ENCODE measurements at regions not wholly inside any gene's neighbourhood (a gene's known extent, or its start where the extent isn't known, plus 50 kb on each side); places are given as distances from the start of the nearest gene placed in this dataset.

- H3K4me3 ChIP-seq (ENCODE audit: low read depth, low read length), result peak overlapping the region; percentile 22
Observed at GRCh38 chr7:1290679-1291356, 58.1 kb downstream of the UNCX start.

DNA sequence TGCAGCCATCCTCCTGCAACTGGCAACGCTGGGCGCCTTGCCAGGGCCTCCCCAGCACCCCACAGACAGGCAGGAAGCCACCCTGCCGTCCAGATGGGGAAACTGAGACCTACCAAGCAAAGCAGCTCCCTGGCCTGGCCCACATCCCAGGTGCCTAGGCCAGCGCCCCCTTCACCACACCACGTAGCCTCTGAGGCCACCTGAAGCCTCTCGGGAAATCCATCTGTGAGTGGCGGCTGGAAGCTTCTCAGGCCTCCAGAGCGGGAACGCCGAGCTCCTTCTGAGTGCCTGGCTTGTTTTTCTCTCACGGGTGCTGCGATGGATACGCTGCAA is 58.7 kb downstream of the UNCX start:
- TF ChIP-seq, protein P1, sequence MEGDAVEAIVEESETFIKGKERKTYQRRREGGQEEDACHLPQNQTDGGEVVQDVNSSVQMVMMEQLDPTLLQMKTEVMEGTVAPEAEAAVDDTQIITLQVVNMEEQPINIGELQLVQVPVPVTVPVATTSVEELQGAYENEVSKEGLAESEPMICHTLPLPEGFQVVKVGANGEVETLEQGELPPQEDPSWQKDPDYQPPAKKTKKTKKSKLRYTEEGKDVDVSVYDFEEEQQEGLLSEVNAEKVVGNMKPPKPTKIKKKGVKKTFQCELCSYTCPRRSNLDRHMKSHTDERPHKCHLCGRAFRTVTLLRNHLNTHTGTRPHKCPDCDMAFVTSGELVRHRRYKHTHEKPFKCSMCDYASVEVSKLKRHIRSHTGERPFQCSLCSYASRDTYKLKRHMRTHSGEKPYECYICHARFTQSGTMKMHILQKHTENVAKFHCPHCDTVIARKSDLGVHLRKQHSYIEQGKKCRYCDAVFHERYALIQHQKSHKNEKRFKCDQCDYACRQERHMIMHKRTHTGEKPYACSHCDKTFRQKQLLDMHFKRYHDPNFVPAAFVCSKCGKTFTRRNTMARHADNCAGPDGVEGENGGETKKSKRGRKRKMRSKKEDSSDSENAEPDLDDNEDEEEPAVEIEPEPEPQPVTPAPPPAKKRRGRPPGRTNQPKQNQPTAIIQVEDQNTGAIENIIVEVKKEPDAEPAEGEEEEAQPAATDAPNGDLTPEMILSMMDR (IDR thresholded peaks at IDR 0.05; ENCODE audit: low read depth, low read length), result no peak
- H3K4me3 ChIP-seq (ENCODE audit: low read depth, low read length), result no peak overlapping the region

More at GRCh38 chr7:1290679-1291356, 58.1 kb downstream of the UNCX start:
- TF ChIP-seq, protein P1 (IDR thresholded peaks at IDR 0.05; ENCODE audit: low read depth, low read length), result no peak

GRCh38 chr7:1291845-1292765 is 59.4 kb downstream of the UNCX start:
- TF ChIP-seq, protein P1 (IDR thresholded peaks at IDR 0.05; ENCODE audit: low read depth, low read length), result no peak
- H3K4me3 ChIP-seq (ENCODE audit: low read depth, low read length), result no peak overlapping the region

- TF ChIP-seq, protein P1 (IDR thresholded peaks at IDR 0.05; ENCODE audit: low read depth, low read length), result no peak
- H3K4me3 ChIP-seq (ENCODE audit: low read depth, low read length), result no peak overlapping the region
Observed at GRCh38 chr7:1292972-1293830, 60.5 kb downstream of the UNCX start.

DNA sequence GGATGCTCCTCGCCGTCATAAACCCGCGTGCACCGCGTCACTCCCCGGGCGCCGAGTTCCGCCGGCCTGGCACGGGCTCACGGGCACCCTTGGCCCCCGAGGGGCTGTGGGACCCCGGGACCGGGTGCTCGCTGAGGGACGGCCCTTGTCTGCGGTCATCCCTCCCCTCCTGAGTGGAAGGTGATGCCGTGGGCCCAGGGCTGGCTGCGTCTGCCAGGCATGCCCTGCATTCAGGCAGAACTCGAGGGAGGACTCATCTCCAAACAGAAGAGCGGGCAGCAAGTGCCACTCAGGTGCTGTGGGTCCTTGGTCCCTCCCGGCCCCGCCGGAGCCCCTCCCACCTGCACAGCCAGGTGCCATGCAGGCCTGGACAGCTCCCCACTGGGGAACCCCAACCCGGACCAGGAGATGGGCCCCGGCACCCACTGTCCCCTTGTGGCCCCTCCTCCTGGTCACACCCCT is 61.3 kb downstream of the UNCX start:
- TF ChIP-seq, protein P1 (IDR thresholded peaks at IDR 0.05; ENCODE audit: low read depth, low read length), result no peak
- no peak overlapping the region for H3K4me3 ChIP-seq (ENCODE audit: low read depth, low read length)

DNA sequence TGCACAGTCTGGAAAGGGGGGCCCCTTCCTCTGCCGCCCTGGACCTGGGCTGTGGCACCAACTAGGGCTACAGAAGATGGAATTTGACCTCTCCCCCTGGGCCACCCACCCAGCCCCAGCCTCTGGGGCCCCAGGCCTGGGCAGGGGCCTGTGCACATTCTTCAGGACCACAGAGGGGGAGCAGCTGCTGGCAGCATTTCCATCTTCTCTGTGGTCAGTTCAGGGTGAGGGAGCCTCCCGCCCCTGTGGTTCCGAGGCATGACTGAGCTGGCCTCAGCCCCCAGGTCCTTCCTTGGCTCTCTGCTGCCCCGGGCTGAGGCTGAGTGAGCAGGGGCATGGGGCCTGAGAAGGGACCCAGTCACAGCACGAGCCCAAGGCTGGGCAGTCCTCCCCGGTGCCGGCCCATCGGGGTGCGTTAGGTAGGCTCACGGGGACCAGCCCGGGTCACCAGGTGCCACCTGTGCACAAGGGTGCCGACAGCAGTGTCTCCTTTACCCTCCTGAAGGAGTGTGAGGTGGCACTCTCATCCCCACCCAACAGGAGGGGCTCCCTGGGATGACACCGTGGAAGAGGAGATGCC is 63.2 kb downstream of the UNCX start:
- TF ChIP-seq, protein P1 (IDR thresholded peaks at IDR 0.05; ENCODE audit: low read depth, low read length), result no peak
- H3K4me3 ChIP-seq (ENCODE audit: low read depth, low read length), result no peak overlapping the region

Data from WI38 (cell line).